ENCODE measurements at regions not wholly inside any gene's neighbourhood (a gene's known extent, or its start where the extent isn't known, plus 50 kb on each side); places are given as distances from the start of the nearest gene placed in this dataset.

DNA sequence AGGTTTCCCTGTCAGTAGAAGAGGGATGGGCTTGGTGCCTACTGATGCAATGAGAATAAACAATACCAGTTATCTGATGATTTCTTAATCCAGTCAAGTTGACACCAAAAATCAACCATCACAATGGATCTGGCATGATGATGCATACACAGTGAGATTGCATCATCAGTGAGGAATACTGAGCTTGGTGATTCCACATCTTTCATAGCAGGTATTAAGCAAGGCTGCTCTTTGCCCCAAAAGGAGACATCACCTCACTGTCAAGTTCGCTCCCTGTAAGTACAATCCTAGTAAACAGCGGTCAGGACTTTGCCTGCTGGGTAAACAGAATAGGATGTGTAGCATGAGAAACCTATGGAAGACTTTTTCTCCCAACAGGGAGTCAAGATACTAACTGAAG lies 282.7 kb upstream of the CDH2 start:
- H3K4me3 ChIP-seq (ENCODE audit: low read depth, low read length), result no peak overlapping the region
- H2BK12ac ChIP-seq (ENCODE audit: low read length), result no peak overlapping the region
- DNase-seq, result no peak
- H3K23ac ChIP-seq (ENCODE audit: low read length), result no peak overlapping the region
- no peaks in the 10 kb centered on the region for H3K79me2 ChIP-seq (ENCODE audit: control insufficient read depth, insufficient read depth, low read length, poor library complexity)
- no peak overlapping the region for H3K14ac ChIP-seq (ENCODE audit: low read length)
- no peak overlapping the region for H3K18ac ChIP-seq (ENCODE audit: low read length)
- H3K9me3 ChIP-seq (ENCODE audit: insufficient read depth, low read depth, low read length), result no peaks in the 10 kb centered on the region
- H4K91ac ChIP-seq (ENCODE audit: low read depth, low read length), result no peak overlapping the region
- H3K27me3 ChIP-seq (ENCODE audit: insufficient read depth, low read length), result no peaks in the 10 kb centered on the region
- no peak overlapping the region for H3K9ac ChIP-seq (ENCODE audit: low read length)
- no peak overlapping the region for H3K4ac ChIP-seq (ENCODE audit: low read depth, low read length)
- no peak overlapping the region for H3K4me2 ChIP-seq (ENCODE audit: low read length)
- H2AK5ac ChIP-seq (ENCODE audit: low read length), result no peak overlapping the region
- H2BK120ac ChIP-seq (ENCODE audit: insufficient read depth, low read length, poor library complexity), result no peak overlapping the region
- H3K36me3 ChIP-seq (ENCODE audit: control insufficient read depth in 1 of 2, insufficient read depth in 2 of 2, low read length in 2 of 2), result no peaks in the 10 kb centered on the region
- no peak overlapping the region for H3K27ac ChIP-seq (ENCODE audit: low read depth, low read length)
- H3K79me1 ChIP-seq (ENCODE audit: low read length), result no peaks in the 10 kb centered on the region
- H4K8ac ChIP-seq (ENCODE audit: low read depth, low read length), result no peak overlapping the region
- H2AFZ ChIP-seq (ENCODE audit: insufficient read depth, low read length, poor library complexity), result no peak overlapping the region
- no CpG with 5 or more reads among the region's 2 CpGs for WGBS (ENCODE audit: extremely low coverage, insufficient coverage, insufficient read length)
- no peak overlapping the region for H2BK5ac ChIP-seq (ENCODE audit: low read depth, low read length, poor library complexity)
- peaks cover 3 to 4% of the 10 kb centered on the region in 2 experiments for H3K4me1 ChIP-seq (ENCODE audit: control insufficient read depth in 1 of 2, insufficient read depth in 2 of 2, low read length in 2 of 2)
- H4K12ac ChIP-seq (ENCODE audit: low read depth, low read length), result no peak overlapping the region

DNA sequence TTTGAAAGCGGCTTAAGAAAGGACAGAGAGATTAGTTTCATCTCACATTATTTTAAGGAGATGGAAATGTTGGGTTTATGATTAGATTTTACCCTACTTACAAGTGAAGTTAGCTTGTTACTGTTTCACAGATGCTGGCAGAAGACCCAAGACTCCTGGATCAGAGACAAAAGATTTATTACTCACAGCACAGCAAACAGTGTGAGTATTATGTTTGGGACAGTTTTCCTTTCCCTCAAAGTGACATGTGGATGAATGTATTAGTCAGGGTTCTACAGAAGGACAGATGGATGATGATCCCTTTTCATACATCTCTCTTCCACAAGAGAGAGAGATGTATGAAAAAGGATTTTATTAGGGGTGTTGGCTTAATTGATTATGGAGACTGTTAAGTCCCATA lies 281.8 kb upstream of the CDH2 start:
- no CpG with 5 or more reads among the region's 1 CpG for WGBS (ENCODE audit: extremely low coverage, insufficient coverage, insufficient read length)

DNA sequence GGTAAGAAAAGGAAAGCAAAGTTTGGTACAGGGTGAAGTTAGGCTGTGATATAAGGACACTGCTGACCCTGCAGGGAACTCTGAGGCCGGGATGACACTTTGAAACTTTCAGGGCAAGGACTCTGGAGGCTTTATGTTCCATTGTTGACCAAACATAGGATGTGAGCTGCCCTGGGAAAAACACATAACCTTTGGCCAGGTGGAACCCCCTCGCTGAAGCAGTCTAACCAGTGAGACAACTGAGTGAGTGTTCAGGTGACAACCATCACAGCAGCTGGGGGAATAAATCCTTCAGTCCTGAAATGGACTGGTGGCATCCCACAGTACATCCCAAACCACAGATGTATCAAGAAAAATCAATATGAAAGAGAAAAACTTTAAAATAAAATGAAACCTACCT lies 280.9 kb upstream of the CDH2 start:
- Histone ChIP-seq H3K4me1 (ENCODE audit: control insufficient read depth in 1 of 2, insufficient read depth in 2 of 2, low read length in 2 of 2) (peaks cover 3 to 4% of the 10 kb centered on the region in 2 experiments), H2BK12ac (ENCODE audit: low read length) (no peak overlapping the region), H3K27me3 (ENCODE audit: insufficient read depth, low read length) (no peaks in the 10 kb centered on the region), H2BK5ac (ENCODE audit: low read depth, low read length, poor library complexity) (no peak overlapping the region), H3K4me2 (ENCODE audit: low read length) (no peak overlapping the region), H3K9me3 (ENCODE audit: insufficient read depth, low read depth, low read length) (no peaks in the 10 kb centered on the region), H2AK5ac (ENCODE audit: low read length) (no peak overlapping the region), H3K4me3 (ENCODE audit: low read depth, low read length) (no peak overlapping the region), H2AFZ (ENCODE audit: insufficient read depth, low read length, poor library complexity) (no peak overlapping the region), H2BK120ac (ENCODE audit: insufficient read depth, low read length, poor library complexity) (no peak overlapping the region), H3K27ac (ENCODE audit: low read depth, low read length) (no peak overlapping the region), H4K8ac (ENCODE audit: low read depth, low read length) (no peak overlapping the region), H4K91ac (ENCODE audit: low read depth, low read length) (no peak overlapping the region), H3K36me3 (ENCODE audit: control insufficient read depth in 1 of 2, insufficient read depth in 2 of 2, low read length in 2 of 2) (no peaks in the 10 kb centered on the region), H3K79me1 (ENCODE audit: low read length) (no peaks in the 10 kb centered on the region), H3K79me2 (ENCODE audit: control insufficient read depth, insufficient read depth, low read length, poor library complexity) (no peaks in the 10 kb centered on the region), H3K18ac (ENCODE audit: low read length) (no peak overlapping the region), H3K4ac (ENCODE audit: low read depth, low read length) (no peak overlapping the region), H4K12ac (ENCODE audit: low read depth, low read length) (no peak overlapping the region), H3K14ac (ENCODE audit: low read length) (no peak overlapping the region), H3K23ac (ENCODE audit: low read length) (no peak overlapping the region), H3K9ac (ENCODE audit: low read length) (no peak overlapping the region)
- WGBS (ENCODE audit: extremely low coverage, insufficient coverage, insufficient read length), result no CpG with 5 or more reads among the region's 2 CpGs
- DNase-seq, result no peak

More for the DNA sequence above, 281.8 kb upstream of the CDH2 start:
- no peaks in the 10 kb centered on the region for H3K36me3 ChIP-seq (ENCODE audit: control insufficient read depth in 1 of 2, insufficient read depth in 2 of 2, low read length in 2 of 2)
- H3K23ac ChIP-seq (ENCODE audit: low read length), result no peak overlapping the region
- no peak overlapping the region for H3K9ac ChIP-seq (ENCODE audit: low read length)
- no peaks in the 10 kb centered on the region for H3K79me2 ChIP-seq (ENCODE audit: control insufficient read depth, insufficient read depth, low read length, poor library complexity)
- H4K8ac ChIP-seq (ENCODE audit: low read depth, low read length), result no peak overlapping the region
- no peak overlapping the region for H3K27ac ChIP-seq (ENCODE audit: low read depth, low read length)
- no peak overlapping the region for H4K12ac ChIP-seq (ENCODE audit: low read depth, low read length)
- no peak overlapping the region for H2AK5ac ChIP-seq (ENCODE audit: low read length)
- H3K4me1 ChIP-seq (ENCODE audit: control insufficient read depth in 1 of 2, insufficient read depth in 2 of 2, low read length in 2 of 2), result peaks cover 3 to 4% of the 10 kb centered on the region in 2 experiments
- H3K9me3 ChIP-seq (ENCODE audit: insufficient read depth, low read depth, low read length), result no peaks in the 10 kb centered on the region
- H3K79me1 ChIP-seq (ENCODE audit: low read length), result no peaks in the 10 kb centered on the region
- DNase-seq, result no peak
- no peak overlapping the region for H2BK12ac ChIP-seq (ENCODE audit: low read length)
- no peak overlapping the region for H3K4ac ChIP-seq (ENCODE audit: low read depth, low read length)
- no peak overlapping the region for H3K4me2 ChIP-seq (ENCODE audit: low read length)
- no peak overlapping the region for H2BK120ac ChIP-seq (ENCODE audit: insufficient read depth, low read length, poor library complexity)
- H2BK5ac ChIP-seq (ENCODE audit: low read depth, low read length, poor library complexity), result no peak overlapping the region
- no peak overlapping the region for H3K14ac ChIP-seq (ENCODE audit: low read length)
- no peak overlapping the region for H3K18ac ChIP-seq (ENCODE audit: low read length)
- no peaks in the 10 kb centered on the region for H3K27me3 ChIP-seq (ENCODE audit: insufficient read depth, low read length)
- no peak overlapping the region for H3K4me3 ChIP-seq (ENCODE audit: low read depth, low read length)
- H4K91ac ChIP-seq (ENCODE audit: low read depth, low read length), result no peak overlapping the region
- H2AFZ ChIP-seq (ENCODE audit: insufficient read depth, low read length, poor library complexity), result no peak overlapping the region

DNA sequence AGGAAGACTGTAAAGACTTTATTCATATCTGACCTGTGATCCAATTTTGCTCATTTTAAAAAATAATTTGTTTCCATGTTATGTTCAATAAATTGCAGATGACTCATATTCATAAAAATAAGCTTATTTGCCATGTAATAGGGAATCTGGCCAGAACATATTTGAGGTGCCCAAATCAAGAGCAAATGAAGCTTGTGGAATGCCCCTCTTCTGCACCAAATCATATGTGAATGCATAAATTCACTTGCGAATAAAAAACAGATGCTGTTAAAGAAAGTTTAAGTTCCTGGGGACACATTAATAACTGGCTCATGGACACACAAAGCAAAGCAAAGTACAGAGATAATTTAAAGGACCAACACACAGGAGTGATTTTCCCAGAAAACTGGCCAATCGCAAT lies 279.0 kb upstream of the CDH2 start:
- WGBS (ENCODE audit: extremely low coverage, insufficient coverage, insufficient read length), result no CpG with 5 or more reads among the region's 2 CpGs
- H3K4ac ChIP-seq (ENCODE audit: low read depth, low read length), result no peak overlapping the region
- H3K4me2 ChIP-seq (ENCODE audit: low read length), result no peak overlapping the region
- H3K23ac ChIP-seq (ENCODE audit: low read length), result no peak overlapping the region
- no peak overlapping the region for H4K8ac ChIP-seq (ENCODE audit: low read depth, low read length)
- H4K91ac ChIP-seq (ENCODE audit: low read depth, low read length), result no peak overlapping the region
- DNase-seq, result no peak
- no peak overlapping the region for H2AFZ ChIP-seq (ENCODE audit: insufficient read depth, low read length, poor library complexity)
- no peaks in the 10 kb centered on the region for H3K36me3 ChIP-seq (ENCODE audit: control insufficient read depth in 1 of 2, insufficient read depth in 2 of 2, low read length in 2 of 2)
- H3K27ac ChIP-seq (ENCODE audit: low read depth, low read length), result no peak overlapping the region
- no peak overlapping the region for H3K14ac ChIP-seq (ENCODE audit: low read length)
- H2AK5ac ChIP-seq (ENCODE audit: low read length), result no peak overlapping the region
- H3K9ac ChIP-seq (ENCODE audit: low read length), result no peak overlapping the region
- H3K4me3 ChIP-seq (ENCODE audit: low read depth, low read length), result no peak overlapping the region
- no peak overlapping the region for H3K18ac ChIP-seq (ENCODE audit: low read length)
- H3K79me1 ChIP-seq (ENCODE audit: low read length), result no peaks in the 10 kb centered on the region
- H4K12ac ChIP-seq (ENCODE audit: low read depth, low read length), result no peak overlapping the region
- no peak overlapping the region for H2BK5ac ChIP-seq (ENCODE audit: low read depth, low read length, poor library complexity)
- H3K79me2 ChIP-seq (ENCODE audit: control insufficient read depth, insufficient read depth, low read length, poor library complexity), result no peaks in the 10 kb centered on the region
- no peak overlapping the region for H2BK12ac ChIP-seq (ENCODE audit: low read length)
- no peaks in the 10 kb centered on the region for H3K27me3 ChIP-seq (ENCODE audit: insufficient read depth, low read length)
- H2BK120ac ChIP-seq (ENCODE audit: insufficient read depth, low read length, poor library complexity), result no peak overlapping the region
- H3K9me3 ChIP-seq (ENCODE audit: insufficient read depth, low read depth, low read length), result no peaks in the 10 kb centered on the region
- peaks cover 3 to 4% of the 10 kb centered on the region in 2 experiments for H3K4me1 ChIP-seq (ENCODE audit: control insufficient read depth in 1 of 2, insufficient read depth in 2 of 2, low read length in 2 of 2)
